ENCODE measurements at regions not wholly inside any gene's neighbourhood (a gene's known extent, or its start where the extent isn't known, plus 50 kb on each side); places are given as distances from the start of the nearest gene placed in this dataset.

DNA sequence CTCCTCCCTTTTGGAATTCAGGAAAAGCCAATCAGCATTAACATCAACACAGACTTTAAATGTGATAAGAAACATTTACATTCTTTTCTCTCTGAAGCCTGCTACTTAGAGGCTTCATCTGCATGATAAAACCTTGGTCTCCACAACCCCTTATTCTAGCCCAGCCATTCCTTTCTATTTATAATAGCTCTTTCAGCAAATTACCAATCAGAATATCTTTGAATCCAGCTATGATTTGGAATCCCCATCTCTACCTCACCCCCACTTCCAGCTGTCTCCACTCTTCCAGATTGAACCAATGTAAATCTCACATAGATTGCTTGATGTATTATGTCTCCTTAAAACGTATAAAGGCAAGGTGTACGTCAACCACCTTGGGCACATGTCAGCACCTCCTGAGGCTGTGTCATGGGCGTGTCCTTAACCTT lies 139.7 kb downstream of the TUSC7 start:
- DNase-seq = no peak

DNA sequence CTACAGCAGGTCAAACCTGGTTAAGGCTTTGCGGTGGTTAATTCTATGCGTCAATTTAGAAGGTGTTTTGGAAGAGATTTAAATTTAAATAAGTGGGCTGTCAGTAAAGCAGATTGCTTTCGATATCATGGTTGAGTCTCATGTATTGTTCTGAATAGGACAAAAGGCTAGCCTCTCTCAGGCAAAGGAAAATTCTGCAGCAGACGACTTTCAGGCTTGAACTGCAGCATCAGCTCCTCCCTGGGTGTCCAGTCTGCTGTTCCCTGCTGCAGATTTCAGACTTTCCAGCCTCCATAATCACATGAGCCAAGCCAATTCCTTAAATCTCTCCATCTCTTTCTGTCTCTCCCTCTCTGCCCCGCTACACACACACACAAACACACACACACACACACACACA lies 143.2 kb downstream of the TUSC7 start:
- DNase-seq = no peak

- no peak for DNase-seq
Measured at GRCh38 chr3:116863270-116863770, 153.7 kb downstream of the TUSC7 start.

DNA sequence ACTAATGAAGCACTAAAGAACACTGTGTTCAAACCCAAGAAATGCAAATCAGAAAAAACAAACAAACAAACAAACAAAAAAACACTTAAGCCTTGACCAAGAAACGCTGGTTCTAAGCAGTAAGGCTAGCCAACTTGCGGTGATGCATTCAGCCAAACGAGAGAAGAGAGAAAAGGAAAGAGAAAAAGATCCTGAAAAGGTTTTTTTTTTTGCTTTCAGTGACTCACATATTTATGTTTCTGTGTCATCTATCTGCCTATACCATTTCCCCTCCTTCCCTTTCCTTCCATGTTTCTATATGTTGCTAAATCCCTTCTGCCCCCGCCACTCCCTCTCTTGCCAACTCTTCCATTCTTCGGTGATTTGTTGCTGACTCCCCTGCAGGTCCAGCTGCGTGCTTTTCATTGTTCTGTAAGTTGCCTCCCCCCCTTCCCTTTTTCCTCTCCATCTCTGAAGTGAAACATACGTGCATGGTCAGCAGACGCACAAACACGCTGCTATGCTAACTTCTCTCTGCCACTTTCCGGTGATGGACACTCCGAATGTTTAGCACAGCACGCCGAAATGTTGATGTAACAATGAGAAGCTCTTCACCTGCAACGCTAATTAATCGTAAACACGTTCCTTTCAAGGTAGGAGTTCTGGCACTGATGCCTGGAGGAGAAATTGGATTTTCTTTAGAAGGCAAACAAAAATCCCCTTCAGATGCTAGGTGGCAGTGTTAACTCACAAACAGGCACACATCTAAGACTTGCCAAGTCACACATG lies 154.4 kb downstream of the TUSC7 start:
- DNase-seq = peak; percentile 38

DNA sequence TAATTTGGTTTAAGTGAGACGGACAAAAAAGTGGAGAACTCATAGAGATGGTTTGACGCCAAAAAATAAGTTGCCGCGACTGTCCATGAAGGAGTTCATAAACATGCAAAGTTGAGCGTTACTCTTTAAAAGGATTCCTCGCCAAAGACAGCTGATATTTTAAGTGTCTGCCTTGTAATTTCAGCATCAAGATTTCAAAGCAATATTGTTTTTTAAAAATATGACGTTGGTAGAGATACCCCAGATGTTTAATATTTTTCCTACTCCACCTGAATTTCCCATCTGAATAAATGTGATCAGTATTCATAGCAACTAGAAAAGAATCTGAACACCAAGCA lies 155.0 kb downstream of the TUSC7 start:
- no peak for DNase-seq

DNA sequence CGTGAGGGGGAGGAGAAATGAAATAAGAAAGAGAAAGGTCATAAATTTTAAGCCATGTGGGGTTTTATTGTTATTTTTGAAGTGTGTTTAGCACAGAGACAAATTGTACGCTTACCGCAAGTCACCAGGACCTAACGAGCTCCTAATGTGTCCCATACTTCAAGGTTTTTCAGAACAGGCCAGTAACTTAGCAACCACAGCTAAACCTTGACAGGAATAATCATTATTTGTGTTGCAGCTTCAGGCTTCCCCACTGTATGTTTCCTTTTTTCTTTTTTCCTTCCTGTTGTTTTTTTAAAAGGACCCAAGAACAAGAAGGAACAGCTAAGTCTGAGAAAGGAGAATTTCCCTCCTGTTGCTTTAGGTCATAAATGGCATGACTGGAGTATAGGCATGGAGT lies 160.8 kb downstream of the TUSC7 start:
- DNase-seq = no peak

- DNase-seq = no peak
Measured at GRCh38 chr3:116871905-116872304, 162.3 kb downstream of the TUSC7 start.

- DNase-seq = no peak
Measured at GRCh38 chr3:116872688-116873087, 163.1 kb downstream of the TUSC7 start.

GRCh38 chr3:116873142-116873541 lies 163.6 kb downstream of the TUSC7 start:
- DNase-seq = no peak

- DNase-seq = no peak
Measured at GRCh38 chr3:116877968-116878367, 168.4 kb downstream of the TUSC7 start.

- DNase-seq = no peak
Measured at GRCh38 chr3:116886202-116886893, 176.8 kb downstream of the TUSC7 start.

DNA sequence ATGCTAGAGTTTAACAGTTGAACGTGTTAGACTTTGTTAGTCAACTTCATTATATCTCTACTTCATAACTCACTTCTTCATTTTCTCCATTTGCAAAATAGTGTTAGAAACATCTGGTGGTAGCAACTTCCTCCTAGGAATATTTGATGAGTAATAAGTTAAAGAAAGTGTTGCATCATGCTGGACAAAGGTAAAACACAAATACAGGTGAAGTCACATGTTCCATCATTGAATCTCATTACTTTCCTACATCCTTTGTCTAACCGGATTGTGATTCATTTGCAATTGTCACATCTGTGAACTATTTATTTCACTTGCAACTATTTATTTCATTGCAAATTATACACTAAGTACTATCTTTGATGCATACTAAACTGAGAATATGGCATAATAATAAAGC lies 186.5 kb downstream of the TUSC7 start:
- DNase-seq = peak; percentile 18

DNA sequence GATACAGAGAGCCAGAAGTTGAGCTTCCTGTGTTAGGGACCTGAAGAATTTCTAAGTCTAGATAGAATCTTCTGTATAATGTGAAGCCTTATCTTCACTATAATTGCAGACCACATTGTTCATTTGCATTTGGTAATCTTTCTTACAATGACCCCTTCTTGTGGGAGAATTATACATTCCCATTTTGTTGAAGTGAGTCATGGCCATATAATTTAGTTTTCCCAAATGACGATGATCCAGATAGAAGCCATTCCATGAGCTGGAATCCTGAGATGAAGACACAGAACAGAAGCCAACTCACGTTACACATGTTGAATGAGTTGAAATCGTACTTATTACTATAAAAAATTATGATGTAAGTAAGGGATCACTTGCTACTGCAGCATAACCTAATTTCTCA lies 187.8 kb downstream of the TUSC7 start:
- no peak for DNase-seq

DNA sequence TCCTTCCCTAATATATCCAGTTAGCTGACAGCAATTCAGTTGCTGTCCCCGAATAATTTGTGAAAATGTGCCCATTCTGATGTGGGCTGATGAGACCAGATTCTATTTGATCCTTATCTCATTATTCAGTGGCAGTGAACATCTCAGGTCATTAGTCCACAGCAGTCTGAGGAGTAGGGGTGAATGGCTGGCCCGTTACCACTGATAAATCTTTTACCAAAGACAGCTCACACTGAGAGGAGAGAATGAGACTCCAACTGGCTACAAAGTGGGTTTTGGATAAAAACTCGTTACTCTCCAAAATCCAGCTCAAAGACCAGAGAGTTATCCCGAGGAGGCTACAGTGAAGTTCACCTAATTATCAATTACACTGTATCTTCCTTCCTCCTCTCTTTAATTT lies 189.7 kb downstream of the TUSC7 start:
- no peak for DNase-seq

- DNase-seq = no peak
Measured at GRCh38 chr3:116905334-116905733, 195.8 kb downstream of the TUSC7 start.

DNA sequence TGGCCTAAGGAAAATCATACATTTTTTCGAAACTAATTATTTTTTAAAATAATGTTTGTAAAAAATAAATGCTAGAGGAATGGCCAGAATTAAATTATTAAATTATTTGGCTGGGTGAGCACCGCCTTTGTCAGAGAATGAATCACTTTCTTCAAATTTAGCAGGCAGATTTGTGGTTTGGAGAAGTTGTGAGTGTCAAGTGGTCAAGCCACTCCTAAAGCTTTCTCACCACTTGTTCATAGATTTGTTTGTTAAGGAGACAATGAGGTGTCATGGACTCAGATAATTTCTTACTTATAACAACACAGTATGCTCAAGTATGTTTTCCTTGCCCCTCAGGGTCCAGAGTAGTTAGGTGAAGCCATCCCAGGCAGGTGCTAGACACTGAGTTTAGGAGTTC lies 196.2 kb downstream of the TUSC7 start:
- DNase-seq = no peak

DNA sequence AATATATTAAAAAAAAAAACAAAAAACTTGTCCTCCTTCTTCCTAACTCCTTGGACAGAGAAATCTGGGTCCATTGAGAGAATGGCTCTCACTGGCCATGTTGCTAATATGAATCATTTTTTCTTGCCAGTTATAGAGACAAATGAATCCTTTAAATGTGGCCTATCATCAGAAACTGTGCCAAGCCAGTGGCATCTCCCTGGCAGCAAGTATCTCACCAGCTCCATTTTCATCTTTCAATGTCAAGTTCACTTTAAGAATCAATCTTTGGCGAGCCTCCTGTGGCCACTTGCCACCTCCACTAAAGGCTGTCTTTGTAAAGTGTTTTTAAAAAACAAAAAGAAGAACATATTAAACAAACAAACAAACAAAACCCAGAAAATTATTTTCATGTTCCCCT lies 202.5 kb downstream of the TUSC7 start:
- no peak for DNase-seq

DNA sequence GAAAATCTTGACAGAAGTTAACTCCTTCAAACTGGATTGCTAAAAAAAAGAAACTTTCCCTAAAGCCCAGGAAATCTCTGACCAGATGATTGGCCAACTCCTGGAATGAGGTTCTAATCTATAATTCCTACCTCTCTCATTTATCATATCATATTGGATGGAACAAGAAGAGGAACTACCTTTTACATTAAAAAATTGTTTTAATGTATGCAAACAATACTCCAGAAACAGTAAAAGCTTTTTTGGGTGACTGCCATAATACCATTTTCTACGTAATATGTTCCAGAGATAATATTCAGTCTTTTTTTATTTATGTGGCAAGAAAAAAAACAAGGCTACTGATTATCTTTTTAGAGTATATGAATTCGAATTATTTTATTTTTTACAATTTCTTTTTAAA lies 204.4 kb downstream of the TUSC7 start:
- DNase-seq = no peak

- DNase-seq = no peak
Measured at GRCh38 chr3:116916836-116917235, 207.3 kb downstream of the TUSC7 start.

- DNase-seq = no peak
Measured at GRCh38 chr3:116920826-116921610, 211.4 kb downstream of the TUSC7 start.

GRCh38 chr3:116927918-116928317 lies 218.3 kb downstream of the TUSC7 start:
- DNase-seq = no peak

DNA sequence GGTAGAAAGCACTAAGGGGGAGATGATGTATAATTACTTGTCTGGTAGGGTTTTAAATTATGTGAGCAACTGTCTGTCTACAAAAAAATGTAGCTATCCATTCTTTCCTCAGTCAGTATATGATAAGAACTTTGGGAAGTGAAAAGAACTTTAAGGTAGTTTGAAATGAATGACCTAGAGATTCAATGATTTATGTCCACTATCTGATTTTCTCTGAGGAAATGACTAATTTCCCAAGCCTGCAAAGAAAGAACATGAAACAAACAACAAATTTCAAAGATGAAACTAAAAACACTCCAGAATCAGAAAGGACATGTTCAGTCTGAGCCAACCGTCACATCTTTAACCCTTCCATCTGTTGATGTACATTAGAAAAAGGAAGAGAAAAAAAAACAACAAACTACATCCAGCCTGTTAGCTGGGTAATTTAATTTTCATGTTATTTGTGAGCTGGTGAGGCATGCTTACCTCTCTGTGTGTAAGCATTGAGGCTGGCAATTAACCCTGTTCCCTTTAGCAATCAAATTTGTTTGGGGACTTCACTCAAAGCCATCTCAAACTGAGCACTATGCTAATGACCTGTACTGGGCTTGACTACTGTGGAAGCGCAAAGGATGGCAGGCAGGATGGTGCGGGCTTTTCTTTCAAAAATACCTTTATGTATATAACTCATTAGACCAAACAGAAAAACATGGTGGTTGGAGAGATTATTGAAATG lies 220.1 kb downstream of the TUSC7 start:
- no peak for DNase-seq

- no peak for DNase-seq
Measured at GRCh38 chr3:116930786-116931185, 221.2 kb downstream of the TUSC7 start.

Data from inflammatory macrophage treated with lipopolysaccharide for 4 hours (primary cell).